K562 (cell line): ENCODE measurements at regions not wholly inside any gene's neighbourhood (a gene's known extent, or its start where the extent isn't known, plus 50 kb on each side); places are given as distances from the start of the nearest gene placed in this dataset.

Experiments
- ARID2 ChIP-seq: fragments of 450-650 bp; IDR thresholded peaks from 2 replicates; pipeline ENCODE4 v1.6.1; 2017; ENCODE audit warnings: antibody characterized with exemption, mild to moderate bottlenecking
- CBFB ChIP-seq: sonication (generic); formaldehyde crosslinking; IDR thresholded peaks from 2 replicates; pipeline ENCODE4 v1.4.0; 2020; ENCODE audit warnings: mild to moderate bottlenecking, missing genetic modification reagents
- EWSR1 ChIP-seq: fragments of 450-650 bp; IDR thresholded peaks from 2 replicates; pipeline ENCODE4 v1.6.1; 2018; ENCODE audit warnings: borderline replicate concordance, mild to moderate bottlenecking, low read depth, moderate library complexity; ENCODE audit not compliant: partially characterized antibody
- GABPA ChIP-seq: fragments of 200-800 bp; sonication (Bioruptor generic); conservative IDR thresholded peaks from 2 replicates; pipeline ENCODE4 v1.6.1; 2016; ENCODE audit warnings: low read depth, missing genetic modification characterization, missing compliant biosample characterization
- GTF2E2 ChIP-seq: fragments of 200-800 bp; sonication (Bioruptor generic); IDR thresholded peaks from 2 replicates; pipeline ENCODE4 v1.6.1; 2016; ENCODE audit warnings: missing genetic modification characterization, missing compliant biosample characterization
- HNRNPLL ChIP-seq: fragments of 200-400 bp; formaldehyde crosslinking; IDR thresholded peaks from 2 replicates; pipeline ENCODE4 v1.6.1; 2017; ENCODE audit warnings: low read length, low read depth, mild to moderate bottlenecking; ENCODE audit not compliant: poor library complexity, severe bottlenecking
- IRF2 ChIP-seq: sonication (generic); formaldehyde crosslinking; IDR thresholded peaks from 2 replicates; pipeline ENCODE4 v1.8.1; 2022; ENCODE audit warnings: mild to moderate bottlenecking, missing genetic modification reagents
- RHOXF2B ChIP-seq: fragments of 250-450 bp; sonication (Bioruptor Pico); conservative IDR thresholded peaks from 2 replicates; pipeline ENCODE4 v1.5.1; 2021
- THRAP3 ChIP-seq: fragments of 450-650 bp; IDR thresholded peaks from 2 replicates; pipeline ENCODE4 v1.6.1; 2016; ENCODE audit warnings: mild to moderate bottlenecking, inconsistent platforms, borderline replicate concordance
- TOE1 ChIP-seq, 2 experiments: fragments of 450-650 bp in 1 of 2; sonication (generic) in 1 of 2; formaldehyde crosslinking in 1 of 2; IDR thresholded peaks; 2 replicates each; pipeline versions ENCODE4 v1.7.1 to v1.8.0; 2016 to 2022; ENCODE audit warnings: borderline replicate concordance in 2 of 2, mild to moderate bottlenecking in 2 of 2, antibody characterized with exemption in 1 of 2, inconsistent platforms in 1 of 2, low read depth in 1 of 2, missing genetic modification reagents in 1 of 2, moderate library complexity in 1 of 2
- ZNF253 ChIP-seq: fragments of 250-450 bp; sonication (Bioruptor Pico); conservative IDR thresholded peaks from 2 replicates; pipeline ENCODE4 v1.6.1; 2021; ENCODE audit warnings: mild to moderate bottlenecking
- TF ChIP-seq, protein P1 (sequence below): sonication (generic); formaldehyde crosslinking; IDR thresholded peaks from 2 replicates; pipeline ENCODE4 v1.8.1; 2023; ENCODE audit warnings: missing genetic modification reagents, mild to moderate bottlenecking, borderline replicate concordance
- TF ChIP-seq, protein P2 (sequence below): sonication (generic); formaldehyde crosslinking; IDR thresholded peaks from 2 replicates; pipeline ENCODE4 v1.8.1; 2023; ENCODE audit warnings: mild to moderate bottlenecking, missing genetic modification reagents
- TF ChIP-seq, protein P3 (sequence below), 2 experiments: fragments of 450-650 bp in 1 of 2; IDR thresholded peaks; 2 replicates each; pipeline ENCODE4 v1.6.1; 2011 to 2017; ENCODE audit warnings: low read depth in 2 of 2, antibody characterized with exemption in 1 of 2, borderline replicate concordance in 1 of 2, low read length in 1 of 2, mild to moderate bottlenecking in 1 of 2, mixed read lengths in 1 of 2; ENCODE audit not compliant: control insufficient read depth in 1 of 2
- TF ChIP-seq, protein P4 (sequence below): fragments of 250-450 bp; sonication (Bioruptor Pico); IDR thresholded peaks from 2 replicates; pipeline ENCODE4 v1.5.1; 2021; ENCODE audit warnings: mild to moderate bottlenecking

DNA sequence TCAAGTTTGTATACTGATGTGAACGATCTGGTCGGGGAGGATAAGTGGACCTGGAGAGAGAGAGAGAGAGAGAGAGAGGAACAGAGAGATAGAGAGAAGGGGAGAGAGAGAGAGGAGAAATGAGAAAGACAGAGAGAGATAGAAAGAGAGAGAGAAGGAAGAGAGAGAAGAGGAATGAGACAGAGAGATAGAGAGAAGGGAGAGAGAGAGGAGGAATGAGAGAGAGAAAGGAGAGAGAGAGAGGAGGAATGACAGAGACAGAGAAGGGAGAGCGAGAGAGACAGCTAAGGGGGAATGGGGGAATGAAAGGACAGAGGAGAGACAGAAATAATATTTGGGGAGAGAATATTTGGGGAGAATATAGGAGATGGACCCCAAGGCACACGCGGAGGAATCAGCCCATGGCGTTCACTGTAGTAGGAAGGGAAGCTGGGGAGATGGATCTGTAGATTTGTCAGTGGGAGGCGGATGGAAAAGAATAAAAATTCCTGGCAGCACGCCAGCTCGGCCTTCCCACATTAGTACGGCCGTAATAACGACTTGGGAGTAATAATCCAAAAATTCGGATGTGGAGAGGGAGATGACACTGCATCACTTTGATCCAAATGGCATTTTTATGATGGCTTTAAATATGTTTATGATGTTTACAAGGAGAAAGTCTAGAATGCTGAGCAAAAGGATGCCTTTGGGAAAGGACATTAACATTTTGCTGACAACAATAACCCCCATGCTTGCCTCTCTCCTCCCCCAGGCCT lies 159.8 kb upstream of the KCNJ6 start (continued):
- TF ChIP-seq, protein P1, sequence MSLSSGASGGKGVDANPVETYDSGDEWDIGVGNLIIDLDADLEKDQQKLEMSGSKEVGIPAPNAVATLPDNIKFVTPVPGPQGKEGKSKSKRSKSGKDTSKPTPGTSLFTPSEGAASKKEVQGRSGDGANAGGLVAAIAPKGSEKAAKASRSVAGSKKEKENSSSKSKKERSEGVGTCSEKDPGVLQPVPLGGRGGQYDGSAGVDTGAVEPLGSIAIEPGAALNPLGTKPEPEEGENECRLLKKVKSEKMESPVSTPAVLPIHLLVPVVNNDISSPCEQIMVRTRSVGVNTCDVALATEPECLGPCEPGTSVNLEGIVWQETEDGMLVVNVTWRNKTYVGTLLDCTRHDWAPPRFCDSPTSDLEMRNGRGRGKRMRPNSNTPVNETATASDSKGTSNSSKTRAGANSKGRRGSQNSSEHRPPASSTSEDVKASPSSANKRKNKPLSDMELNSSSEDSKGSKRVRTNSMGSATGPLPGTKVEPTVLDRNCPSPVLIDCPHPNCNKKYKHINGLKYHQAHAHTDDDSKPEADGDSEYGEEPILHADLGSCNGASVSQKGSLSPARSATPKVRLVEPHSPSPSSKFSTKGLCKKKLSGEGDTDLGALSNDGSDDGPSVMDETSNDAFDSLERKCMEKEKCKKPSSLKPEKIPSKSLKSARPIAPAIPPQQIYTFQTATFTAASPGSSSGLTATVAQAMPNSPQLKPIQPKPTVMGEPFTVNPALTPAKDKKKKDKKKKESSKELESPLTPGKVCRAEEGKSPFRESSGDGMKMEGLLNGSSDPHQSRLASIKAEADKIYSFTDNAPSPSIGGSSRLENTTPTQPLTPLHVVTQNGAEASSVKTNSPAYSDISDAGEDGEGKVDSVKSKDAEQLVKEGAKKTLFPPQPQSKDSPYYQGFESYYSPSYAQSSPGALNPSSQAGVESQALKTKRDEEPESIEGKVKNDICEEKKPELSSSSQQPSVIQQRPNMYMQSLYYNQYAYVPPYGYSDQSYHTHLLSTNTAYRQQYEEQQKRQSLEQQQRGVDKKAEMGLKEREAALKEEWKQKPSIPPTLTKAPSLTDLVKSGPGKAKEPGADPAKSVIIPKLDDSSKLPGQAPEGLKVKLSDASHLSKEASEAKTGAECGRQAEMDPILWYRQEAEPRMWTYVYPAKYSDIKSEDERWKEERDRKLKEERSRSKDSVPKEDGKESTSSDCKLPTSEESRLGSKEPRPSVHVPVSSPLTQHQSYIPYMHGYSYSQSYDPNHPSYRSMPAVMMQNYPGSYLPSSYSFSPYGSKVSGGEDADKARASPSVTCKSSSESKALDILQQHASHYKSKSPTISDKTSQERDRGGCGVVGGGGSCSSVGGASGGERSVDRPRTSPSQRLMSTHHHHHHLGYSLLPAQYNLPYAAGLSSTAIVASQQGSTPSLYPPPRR (CRISPR knock-in tag), result no peak
- no peak for TF ChIP-seq TOE1 (IDR thresholded peaks at IDR 0.05; ENCODE audit: borderline replicate concordance)
- TF ChIP-seq TOE1 (CRISPR knock-in tag; IDR thresholded peaks at IDR 0.05; ENCODE audit: borderline replicate concordance, low read depth), result no peak
- TF ChIP-seq, protein P2, sequence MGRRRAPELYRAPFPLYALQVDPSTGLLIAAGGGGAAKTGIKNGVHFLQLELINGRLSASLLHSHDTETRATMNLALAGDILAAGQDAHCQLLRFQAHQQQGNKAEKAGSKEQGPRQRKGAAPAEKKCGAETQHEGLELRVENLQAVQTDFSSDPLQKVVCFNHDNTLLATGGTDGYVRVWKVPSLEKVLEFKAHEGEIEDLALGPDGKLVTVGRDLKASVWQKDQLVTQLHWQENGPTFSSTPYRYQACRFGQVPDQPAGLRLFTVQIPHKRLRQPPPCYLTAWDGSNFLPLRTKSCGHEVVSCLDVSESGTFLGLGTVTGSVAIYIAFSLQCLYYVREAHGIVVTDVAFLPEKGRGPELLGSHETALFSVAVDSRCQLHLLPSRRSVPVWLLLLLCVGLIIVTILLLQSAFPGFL, result no peak
- no peak for TF ChIP-seq THRAP3
- no peak for TF ChIP-seq HNRNPLL
- TF ChIP-seq, protein P3, sequence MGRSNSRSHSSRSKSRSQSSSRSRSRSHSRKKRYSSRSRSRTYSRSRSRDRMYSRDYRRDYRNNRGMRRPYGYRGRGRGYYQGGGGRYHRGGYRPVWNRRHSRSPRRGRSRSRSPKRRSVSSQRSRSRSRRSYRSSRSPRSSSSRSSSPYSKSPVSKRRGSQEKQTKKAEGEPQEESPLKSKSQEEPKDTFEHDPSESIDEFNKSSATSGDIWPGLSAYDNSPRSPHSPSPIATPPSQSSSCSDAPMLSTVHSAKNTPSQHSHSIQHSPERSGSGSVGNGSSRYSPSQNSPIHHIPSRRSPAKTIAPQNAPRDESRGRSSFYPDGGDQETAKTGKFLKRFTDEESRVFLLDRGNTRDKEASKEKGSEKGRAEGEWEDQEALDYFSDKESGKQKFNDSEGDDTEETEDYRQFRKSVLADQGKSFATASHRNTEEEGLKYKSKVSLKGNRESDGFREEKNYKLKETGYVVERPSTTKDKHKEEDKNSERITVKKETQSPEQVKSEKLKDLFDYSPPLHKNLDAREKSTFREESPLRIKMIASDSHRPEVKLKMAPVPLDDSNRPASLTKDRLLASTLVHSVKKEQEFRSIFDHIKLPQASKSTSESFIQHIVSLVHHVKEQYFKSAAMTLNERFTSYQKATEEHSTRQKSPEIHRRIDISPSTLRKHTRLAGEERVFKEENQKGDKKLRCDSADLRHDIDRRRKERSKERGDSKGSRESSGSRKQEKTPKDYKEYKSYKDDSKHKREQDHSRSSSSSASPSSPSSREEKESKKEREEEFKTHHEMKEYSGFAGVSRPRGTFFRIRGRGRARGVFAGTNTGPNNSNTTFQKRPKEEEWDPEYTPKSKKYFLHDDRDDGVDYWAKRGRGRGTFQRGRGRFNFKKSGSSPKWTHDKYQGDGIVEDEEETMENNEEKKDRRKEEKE (IDR thresholded peaks at IDR 0.05; ENCODE audit: borderline replicate concordance in 1 of 2, control insufficient read depth in 1 of 2, low read depth in 2 of 2, low read length in 1 of 2), result no peak; a peak in 1 of 4 replicates
- TF ChIP-seq IRF2 (CRISPR knock-in tag), result no peak
- TF ChIP-seq, protein P4, sequence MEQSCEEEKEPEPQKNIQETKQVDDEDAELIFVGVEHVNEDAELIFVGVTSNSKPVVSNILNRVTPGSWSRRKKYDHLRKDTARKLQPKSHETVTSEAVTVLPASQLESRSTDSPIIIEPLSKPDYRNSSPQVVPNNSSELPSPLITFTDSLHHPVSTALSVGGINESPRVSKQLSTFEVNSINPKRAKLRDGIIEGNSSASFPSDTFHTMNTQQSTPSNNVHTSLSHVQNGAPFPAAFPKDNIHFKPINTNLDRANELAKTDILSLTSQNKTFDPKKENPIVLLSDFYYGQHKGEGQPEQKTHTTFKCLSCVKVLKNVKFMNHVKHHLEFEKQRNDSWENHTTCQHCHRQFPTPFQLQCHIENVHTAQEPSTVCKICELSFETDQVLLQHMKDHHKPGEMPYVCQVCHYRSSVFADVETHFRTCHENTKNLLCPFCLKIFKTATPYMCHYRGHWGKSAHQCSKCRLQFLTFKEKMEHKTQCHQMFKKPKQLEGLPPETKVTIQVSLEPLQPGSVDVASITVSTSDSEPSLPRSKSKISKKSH, result no peak
- no peak for TF ChIP-seq ZNF253 (CRISPR knock-in tag)
- 0 out of 2 replicates have a peak, but pooled peaks have one; percentile 47 for TF ChIP-seq ARID2
- no peak for TF ChIP-seq GTF2E2 (tag)
- TF ChIP-seq GABPA (tag), result no peak
- TF ChIP-seq RHOXF2B (CRISPR knock-in tag), result no peak
- no peak for TF ChIP-seq EWSR1
- TF ChIP-seq CBFB (CRISPR knock-in tag), result no peak
